Neuronal stem cell (in vitro differentiated cells): ENCODE measurements at regions not wholly inside any gene's neighbourhood (a gene's known extent, or its start where the extent isn't known, plus 50 kb on each side); places are given as distances from the start of the nearest gene placed in this dataset.
"Not testable (repeated sequence)": the region's sequence is repeated elsewhere in the genome, so short reads cannot be mapped to it uniquely, and the experiment has no call there.

Experiments
- DNase-seq: peaks from one replicate; pipeline ENCODE4 v3.0.0-alpha.2; 2013; ENCODE audit warnings: low spot score
- H2AFZ ChIP-seq: one replicate; pipeline ENCODE4 v1.6.1; 2013; ENCODE audit warnings: mild to moderate bottlenecking, low read length, inconsistent platforms
- H2AK5ac ChIP-seq: 2 replicates; pipeline ENCODE4 v1.6.1; 2013; ENCODE audit warnings: low read depth, mild to moderate bottlenecking, inconsistent platforms, low read length, moderate library complexity, mixed read lengths
- H2BK120ac ChIP-seq: 2 replicates; pipeline ENCODE4 v1.6.1; 2013; ENCODE audit warnings: low read depth, mild to moderate bottlenecking, inconsistent platforms, low read length, moderate library complexity, mixed read lengths
- H2BK12ac ChIP-seq: one replicate; pipeline ENCODE4 v1.6.1; 2013; ENCODE audit warnings: low read length, inconsistent platforms
- H2BK15ac ChIP-seq: 2 replicates; pipeline ENCODE4 v1.6.1; 2013; ENCODE audit warnings: mild to moderate bottlenecking, low read length, inconsistent platforms, mixed read lengths
- H2BK5ac ChIP-seq: one replicate; pipeline ENCODE4 v1.6.1; 2013; ENCODE audit warnings: inconsistent platforms, mild to moderate bottlenecking, low read length, moderate library complexity
- H3K14ac ChIP-seq: one replicate; pipeline ENCODE4 v1.6.1; 2013; ENCODE audit warnings: low read length, inconsistent platforms
- H3K18ac ChIP-seq: 2 replicates; pipeline ENCODE4 v1.6.1; 2013; ENCODE audit warnings: low read length, inconsistent platforms
- H3K23ac ChIP-seq: 2 replicates; pipeline ENCODE4 v1.6.1; 2013; ENCODE audit warnings: low read depth, mild to moderate bottlenecking, mixed read lengths, low read length, inconsistent platforms; ENCODE audit not compliant: poor library complexity
- H3K27ac ChIP-seq: replicated peaks from 3 replicates; pipeline ENCODE4 v1.5.1; 2013; ENCODE audit warnings: low read length, inconsistent platforms
- H3K27me3 ChIP-seq, 3 experiments: 2 replicates each; pipeline ENCODE4 v1.6.1; 2013; ENCODE audit warnings: low read length in 3 of 3, mild to moderate bottlenecking in 2 of 3, inconsistent platforms in 1 of 3, low read depth in 1 of 3, mixed read lengths in 1 of 3, moderate library complexity in 1 of 3; ENCODE audit not compliant: control insufficient read depth in 3 of 3, insufficient read depth in 3 of 3
- H3K36me3 ChIP-seq, 2 donors: replicated peaks in 1 of 2; 2 replicates each; pipeline ENCODE4 v1.6.1; 2013; ENCODE audit warnings: low read length in 2 of 2; ENCODE audit not compliant: control insufficient read depth in 2 of 2, insufficient read depth in 2 of 2
- H3K4ac ChIP-seq: 2 replicates; pipeline ENCODE4 v1.6.1; 2013; ENCODE audit warnings: inconsistent platforms, mild to moderate bottlenecking, low read length, moderate library complexity
- H3K4me1 ChIP-seq, 2 donors: 1 replicate in 1 of 2; 2 replicates in 1 of 2; pipeline ENCODE4 v1.6.1; 2013; ENCODE audit warnings: low read length in 2 of 2, low read depth in 1 of 2; ENCODE audit not compliant: control insufficient read depth in 2 of 2, insufficient read depth in 1 of 2
- H3K4me2 ChIP-seq: one replicate; pipeline ENCODE4 v1.6.1; 2013; ENCODE audit warnings: mild to moderate bottlenecking, low read length, inconsistent platforms; ENCODE audit not compliant: insufficient read depth, poor library complexity, severe bottlenecking
- H3K4me3 ChIP-seq, 2 donors: 2 replicates each; pipeline ENCODE4 v1.5.1; 2013; ENCODE audit warnings: low read length in 2 of 2, mild to moderate bottlenecking in 2 of 2, inconsistent platforms in 1 of 2, moderate library complexity in 1 of 2
- H3K79me1 ChIP-seq: one replicate; pipeline ENCODE4 v1.6.1; 2013; ENCODE audit warnings: low read depth, mild to moderate bottlenecking, inconsistent platforms, low read length, moderate library complexity
- H3K9ac ChIP-seq: one replicate; pipeline ENCODE4 v1.6.1; 2013; ENCODE audit warnings: mild to moderate bottlenecking, low read depth, low read length, inconsistent platforms; ENCODE audit not compliant: poor library complexity
- H3K9me3 ChIP-seq, 2 donors: replicated peaks in 1 of 2; 2 replicates each; pipeline versions ENCODE3 to v1.6.1; 2013; ENCODE audit warnings: low read length in 2 of 2, mild to moderate bottlenecking in 2 of 2, inconsistent platforms in 1 of 2, low read depth in 1 of 2, mixed read lengths in 1 of 2, moderate library complexity in 1 of 2; ENCODE audit not compliant: control insufficient read depth in 2 of 2, insufficient read depth in 1 of 2
- H4K8ac ChIP-seq: one replicate; pipeline ENCODE4 v1.6.1; 2013; ENCODE audit warnings: low read depth, mild to moderate bottlenecking, inconsistent platforms, low read length, moderate library complexity
- H4K91ac ChIP-seq: one replicate; pipeline ENCODE4 v1.6.1; 2013; ENCODE audit warnings: low read length, low read depth, mild to moderate bottlenecking, inconsistent platforms; ENCODE audit not compliant: poor library complexity
- WGBS, 2 donors: extraction: QIAGEN DNeasy Blood & Tissue Kit; methylation state at CpG; one replicate each; pipeline ENCODE4 v1.1.7; 2013; ENCODE audit warnings: missing lambda C conversion rate in 2 of 2, mixed read lengths in 1 of 2; ENCODE audit not compliant: insufficient read length in 2 of 2, insufficient replicate concordance in 1 of 2; ENCODE audit errors: extremely low coverage in 2 of 2; 5-methylcytosine and 5-hydroxymethylcytosine counted together

- Histone ChIP-seq H3K4me1 (no peaks in the 10 kb centered on the region), H2AK5ac (no peak overlapping the region), H2BK5ac (no peak overlapping the region), H3K9ac (no peak overlapping the region), H3K27me3 (no peaks in the 10 kb centered on the region), H3K36me3 (no peaks in the 10 kb centered on the region), H2AFZ (no peak overlapping the region), H3K23ac (no peak overlapping the region), H3K79me1 (no peaks in the 10 kb centered on the region), H3K4ac (no peak overlapping the region), H2BK15ac (no peak overlapping the region), H3K4me3 (no peak overlapping the region), H3K9me3 (no peaks in the 10 kb centered on the region), H3K27ac (no peak overlapping the region), H4K8ac (no peak overlapping the region), H3K18ac (no peak overlapping the region), H3K4me2 (no peak overlapping the region), H3K14ac (no peak overlapping the region), H2BK12ac (no peak overlapping the region), H4K91ac (no peak overlapping the region), H2BK120ac (no peak overlapping the region)
- DNase-seq: no peak
- WGBS, 2 donors: no CpG with 5 or more reads among the region's 2 CpGs
Observed at GRCh38 chr12:73599268-73599667, 938.4 kb upstream of the ATXN7L3B start.

- WGBS, 2 donors: no CpG with 5 or more reads among the region's 9 CpGs
- not testable (repeated sequence) for H3K4me2 ChIP-seq
Observed at GRCh38 chr12:73605925-73606324, 931.7 kb upstream of the ATXN7L3B start.

GRCh38 chr12:73612551-73612950 lies 925.1 kb upstream of the ATXN7L3B start:
- Histone ChIP-seq H4K91ac (no peak overlapping the region), H3K14ac (no peak overlapping the region), H2AFZ (no peak overlapping the region), H3K79me1 (no peaks in the 10 kb centered on the region), H4K8ac (no peak overlapping the region), H3K9me3 (no peaks in the 10 kb centered on the region), H2BK12ac (no peak overlapping the region), H3K4me2 (no peak overlapping the region), H3K4me1 (no peaks in the 10 kb centered on the region), H3K36me3 (no peaks in the 10 kb centered on the region), H2BK15ac (no peak overlapping the region), H2BK5ac (no peak overlapping the region), H3K4me3 (no peak overlapping the region), H2BK120ac (no peak overlapping the region), H3K4ac (no peak overlapping the region), H3K9ac (no peak overlapping the region), H3K27ac (no peak overlapping the region), H3K27me3 (no peaks in the 10 kb centered on the region), H3K23ac (no peak overlapping the region), H2AK5ac (no peak overlapping the region), H3K18ac (no peak overlapping the region)
- no peak for DNase-seq

More at GRCh38 chr12:73605925-73606324, 931.7 kb upstream of the ATXN7L3B start:
- not testable (repeated sequence) for H3K36me3 ChIP-seq, H3K27ac ChIP-seq, H4K91ac ChIP-seq, H3K23ac ChIP-seq, H3K9me3 ChIP-seq, H2BK15ac ChIP-seq, H3K9ac ChIP-seq, H4K8ac ChIP-seq, H3K27me3 ChIP-seq, H2AK5ac ChIP-seq, H3K4me1 ChIP-seq, H2BK12ac ChIP-seq, H3K4ac ChIP-seq, H3K14ac ChIP-seq, H3K4me3 ChIP-seq, H2BK120ac ChIP-seq, H3K79me1 ChIP-seq, DNase-seq
- peak overlapping the region; percentile 66 for H2BK5ac ChIP-seq
- H2AFZ ChIP-seq: peak overlapping the region; percentile 83
- H3K18ac ChIP-seq: peak overlapping the region; percentile 71

GRCh38 chr12:73623421-73623820 lies 914.2 kb upstream of the ATXN7L3B start:
- WGBS, 2 donors: no CpG with 5 or more reads among the region's 2 CpGs
- H3K4me2 ChIP-seq: no peak overlapping the region

More at GRCh38 chr12:73623421-73623820, 914.2 kb upstream of the ATXN7L3B start:
- no peaks in the 10 kb centered on the region for H3K4me1 ChIP-seq
- H3K9me3 ChIP-seq: peaks cover 0 to 2% of the 10 kb centered on the region in 2 donors
- no peak overlapping the region for H3K14ac ChIP-seq
- no peaks in the 10 kb centered on the region for H3K27me3 ChIP-seq
- no peak overlapping the region for H2BK15ac ChIP-seq
- H3K4ac ChIP-seq: no peak overlapping the region
- H3K36me3 ChIP-seq: no peaks in the 10 kb centered on the region
- no peak overlapping the region for H2AFZ ChIP-seq
- H4K91ac ChIP-seq: no peak overlapping the region
- H3K79me1 ChIP-seq: no peaks in the 10 kb centered on the region
- no peak overlapping the region for H4K8ac ChIP-seq
- no peak for DNase-seq
- H3K9ac ChIP-seq: no peak overlapping the region
- no peak overlapping the region for H3K23ac ChIP-seq
- no peak overlapping the region for H2AK5ac ChIP-seq
- no peak overlapping the region for H3K4me3 ChIP-seq
- no peak overlapping the region for H2BK120ac ChIP-seq
- no peak overlapping the region for H2BK5ac ChIP-seq
- no peak overlapping the region for H3K27ac ChIP-seq
- no peak overlapping the region for H3K18ac ChIP-seq
- H2BK12ac ChIP-seq: no peak overlapping the region
